Left forelimb (tissue), 1 donor: ENCODE measurements at regions not wholly inside any gene's neighbourhood (a gene's known extent, or its start where the extent isn't known, plus 50 kb on each side); places are given as distances from the start of the nearest gene placed in this dataset.
A peak's percentile ranks its signal among the peaks of the same experiment; 100 is the strongest.
"Not testable (repeated sequence)": the region's sequence is repeated elsewhere in the genome, so short reads cannot be mapped to it uniquely, and the experiment has no call there.

Source experiments
- DNase-seq: peaks from one replicate; pipeline ENCODE4 v3.0.0-alpha.2; 2018; ENCODE audit warnings: low spot score

DNA sequence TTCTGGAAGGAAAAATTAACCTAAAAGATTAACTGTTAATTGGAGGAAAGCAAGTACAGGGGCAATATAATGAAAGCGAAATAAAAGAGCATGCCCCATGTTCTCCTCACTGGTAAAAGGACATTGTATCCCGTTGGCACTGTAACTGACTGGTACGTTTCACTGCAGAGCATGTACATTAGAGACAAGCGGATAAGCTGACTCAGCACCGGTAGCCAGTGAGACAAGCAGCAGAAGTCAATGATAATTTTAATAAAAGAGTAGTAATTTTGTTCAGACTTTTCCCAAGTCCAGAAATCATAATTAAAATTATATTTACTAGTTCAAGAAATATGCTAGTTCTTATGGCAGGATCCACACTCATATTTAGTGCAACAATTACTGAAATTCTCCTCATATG lies 161.5 kb upstream of the VWC2 start:
- DNase-seq, result no peak

GRCh38 chr7:49613759-49614158 lies 159.7 kb upstream of the VWC2 start:
- no peak for DNase-seq

- not testable (repeated sequence) for DNase-seq
These were observed 158.5 kb upstream of the VWC2 start for GRCh38 chr7:49614974-49615373.

DNA sequence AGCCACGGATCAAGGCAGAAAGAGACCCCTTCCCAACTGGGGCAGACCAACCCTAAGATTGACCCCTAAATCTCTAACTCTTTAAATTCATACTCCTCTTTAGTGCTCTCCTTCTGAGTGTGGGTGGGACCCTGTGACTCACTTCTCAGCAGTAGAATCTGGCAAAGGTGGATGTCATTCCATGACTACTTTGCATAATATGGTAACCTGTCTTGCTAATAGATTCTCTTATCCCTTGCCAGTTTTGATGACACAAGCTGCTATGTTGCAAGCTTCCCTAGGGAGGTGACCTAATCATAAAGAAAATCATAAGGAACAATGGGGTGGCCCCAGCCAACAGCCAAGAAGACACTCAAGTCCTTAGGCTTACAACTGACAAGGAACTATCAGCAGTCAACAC lies 155.4 kb upstream of the VWC2 start:
- no peak for DNase-seq

- DNase-seq, result no peak
These were observed 149.5 kb upstream of the VWC2 start for GRCh38 chr7:49623943-49624342.

DNA sequence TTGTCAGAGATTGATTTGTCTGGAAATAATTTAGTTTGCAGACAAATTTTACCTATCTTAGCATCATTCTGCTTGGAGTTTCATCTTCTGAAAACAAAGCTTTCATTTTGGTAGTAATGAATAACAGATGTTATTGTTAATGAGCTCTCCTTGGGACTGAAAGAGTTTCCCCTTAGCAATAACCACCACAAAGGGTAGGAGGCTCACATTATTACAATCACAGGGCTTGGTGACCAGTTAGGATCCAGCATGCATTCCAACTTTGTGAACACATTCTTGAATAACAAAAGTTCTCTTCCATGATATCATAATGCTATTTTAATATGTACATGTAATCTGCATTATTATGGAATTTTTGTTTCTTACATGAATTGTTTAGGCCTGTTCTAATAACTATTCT lies 148.8 kb upstream of the VWC2 start:
- no peak for DNase-seq

DNA sequence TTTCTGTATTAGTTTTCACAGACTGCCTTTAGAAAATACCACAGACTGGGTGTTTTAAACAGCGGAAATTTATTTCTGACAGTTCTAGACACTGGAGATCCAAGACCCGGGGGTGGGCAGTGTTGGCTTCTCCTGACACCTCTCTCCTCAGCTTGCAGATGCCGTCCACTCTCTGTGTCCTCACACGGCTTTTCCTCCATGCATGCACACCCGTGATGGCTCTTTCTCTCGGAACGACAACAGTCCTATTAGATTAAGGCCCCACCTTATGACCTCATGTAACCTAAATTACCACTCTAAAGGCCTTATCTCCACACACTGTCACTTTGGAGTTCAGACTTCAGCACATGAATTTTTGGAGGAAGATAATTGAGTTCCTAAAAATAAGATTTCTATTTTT lies 142.9 kb upstream of the VWC2 start:
- DNase-seq, result no peak

GRCh38 chr7:49631071-49631815 lies 142.2 kb upstream of the VWC2 start:
- no peak for DNase-seq

DNA sequence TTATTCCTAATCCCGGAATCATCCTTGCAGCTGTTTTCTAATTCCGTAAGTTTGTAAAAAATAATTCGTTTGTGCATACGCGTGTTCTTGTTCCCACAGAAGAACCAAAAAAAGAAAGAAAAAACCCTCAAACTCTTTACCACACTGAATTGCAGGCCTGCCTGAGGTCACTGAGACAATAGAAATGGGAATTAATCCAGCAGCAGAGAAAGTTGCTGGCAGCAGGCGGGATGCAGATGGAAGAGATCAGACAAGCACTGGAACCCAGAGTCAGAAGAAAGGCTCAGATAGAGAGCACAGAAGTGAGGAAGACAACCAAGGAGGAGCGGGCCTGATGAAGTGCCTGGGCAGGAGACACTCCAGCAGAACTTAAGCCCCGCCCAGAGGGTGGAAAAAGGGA lies 141.5 kb upstream of the VWC2 start:
- peak; percentile 70 for DNase-seq

- DNase-seq, result no peak
These were observed 137.6 kb upstream of the VWC2 start for GRCh38 chr7:49635800-49636199.

GRCh38 chr7:49636400-49636799 lies 137.0 kb upstream of the VWC2 start:
- no peak for DNase-seq

DNA sequence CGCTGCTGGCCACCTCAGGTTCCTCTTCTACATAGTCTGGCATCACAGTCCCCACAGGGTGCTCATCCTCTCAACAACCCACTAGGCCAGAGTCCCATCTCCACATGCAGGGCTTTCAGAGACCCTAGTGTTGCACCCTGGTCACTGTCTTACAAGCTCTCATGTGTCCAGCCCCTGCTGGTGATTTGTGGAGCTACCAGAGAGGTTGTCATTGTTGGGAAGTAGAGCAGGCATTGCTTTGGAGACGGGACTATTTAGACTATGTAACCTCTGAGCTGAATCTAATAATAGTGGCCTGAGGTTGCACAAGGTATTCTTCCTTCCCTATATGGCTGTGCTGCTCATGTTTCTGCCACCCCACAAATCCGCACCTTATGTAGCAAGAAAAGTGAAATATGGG lies 135.3 kb upstream of the VWC2 start:
- no peak for DNase-seq

- DNase-seq, result no peak
These were observed 134.3 kb upstream of the VWC2 start for GRCh38 chr7:49639068-49639593.

GRCh38 chr7:49639808-49640207 lies 133.6 kb upstream of the VWC2 start:
- DNase-seq, result no peak

- no peak for DNase-seq
These were observed 130.1 kb upstream of the VWC2 start for GRCh38 chr7:49643321-49643720.

DNA sequence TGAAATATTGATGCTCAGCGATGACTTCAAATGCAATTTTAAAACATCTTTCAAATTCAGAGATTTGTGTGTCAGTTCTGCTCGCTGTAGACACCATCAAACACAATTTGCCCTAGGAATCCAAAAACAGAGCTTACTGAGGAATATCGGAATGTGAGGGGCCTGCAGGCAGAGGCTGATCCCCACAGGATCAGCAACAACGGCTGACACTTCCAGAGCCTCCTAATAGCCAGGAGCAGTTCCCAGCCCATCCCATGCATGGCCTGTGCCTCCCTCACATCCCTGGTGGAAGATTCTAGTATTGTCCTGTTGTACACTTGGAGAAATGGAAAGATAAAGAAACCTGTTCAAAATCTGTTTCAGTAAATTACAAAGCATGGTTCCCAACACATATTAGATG lies 129.7 kb upstream of the VWC2 start:
- no peak for DNase-seq

GRCh38 chr7:49644396-49645166 lies 128.9 kb upstream of the VWC2 start:
- DNase-seq, result no peak

- no peak for DNase-seq
These were observed 128.1 kb upstream of the VWC2 start for GRCh38 chr7:49645296-49645695.

- no peak for DNase-seq
These were observed 113.2 kb upstream of the VWC2 start for GRCh38 chr7:49660170-49660783.

DNA sequence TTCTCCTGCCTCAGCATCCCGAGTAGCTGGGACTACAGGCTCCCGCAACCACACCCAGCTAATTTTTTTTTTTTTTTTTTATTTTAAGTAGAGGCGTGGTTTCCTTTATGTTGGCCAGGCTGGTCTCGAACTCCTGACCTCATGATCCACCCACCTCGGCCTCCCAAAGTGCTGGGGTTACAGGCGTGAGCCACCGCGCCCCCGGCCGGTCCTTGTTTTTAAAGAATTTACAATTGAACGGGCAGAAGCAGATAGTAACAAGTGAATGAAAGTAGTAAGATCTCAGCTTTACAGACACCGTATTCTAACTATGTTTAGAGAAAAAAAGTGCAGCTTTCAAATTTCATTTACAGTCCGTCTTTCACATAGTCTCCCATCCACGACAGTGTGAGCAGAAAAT lies 112.5 kb upstream of the VWC2 start:
- no peak for DNase-seq

GRCh38 chr7:49665963-49666362 lies 107.5 kb upstream of the VWC2 start:
- not testable (repeated sequence) for DNase-seq

GRCh38 chr7:49666764-49667163 lies 106.7 kb upstream of the VWC2 start:
- DNase-seq, result no peak

DNA sequence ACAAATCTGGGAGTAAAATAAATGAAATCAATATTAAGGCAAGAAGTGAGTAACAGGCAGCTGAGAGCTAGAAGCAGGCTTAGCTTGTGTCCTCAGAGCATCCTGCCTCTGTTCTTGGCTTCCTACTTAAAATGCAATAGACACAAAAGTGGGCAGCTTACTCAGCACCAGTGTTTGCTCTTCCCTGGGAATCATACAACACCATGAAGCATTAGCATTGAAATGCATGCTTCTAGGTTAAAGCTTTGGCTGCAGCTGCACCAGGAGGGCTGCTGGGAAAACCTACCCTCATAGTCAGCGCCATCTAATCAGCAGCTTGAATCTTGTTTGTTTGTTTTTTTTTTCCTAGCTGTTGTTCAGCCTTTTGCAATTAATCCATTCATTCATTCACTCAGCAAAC lies 104.2 kb upstream of the VWC2 start:
- no peak for DNase-seq
